Transverse colon (tissue), 4 donors: ENCODE measurements at regions not wholly inside any gene's neighbourhood (a gene's known extent, or its start where the extent isn't known, plus 50 kb on each side); places are given as distances from the start of the nearest gene placed in this dataset.
A peak's percentile ranks its signal among the peaks of the same experiment; 100 is the strongest.

Experiments
- DNase-seq: peaks from one replicate; pipeline ENCODE4 v3.0.0-alpha.2; 2019
- H3K27ac ChIP-seq, 4 donors: fragments of 200-600 bp; sonication (generic); 2 replicates each; pipeline ENCODE4 v1.5.1; 2016 to 2018; ENCODE audit warnings: inconsistent platforms in 4 of 4
- H3K27me3 ChIP-seq: fragments of 200-600 bp; sonication (generic); 2 replicates; pipeline ENCODE4 v1.5.1; 2017; ENCODE audit warnings: inconsistent platforms
- H3K36me3 ChIP-seq, 4 donors: fragments of 200-600 bp; sonication (generic); 2 replicates each; pipeline ENCODE4 v1.5.1; 2017 to 2019; ENCODE audit warnings: inconsistent platforms in 4 of 4
- H3K4me1 ChIP-seq, 4 donors: fragments of 200-600 bp; sonication (generic); 2 replicates each; pipeline ENCODE4 v1.5.1; 2017 to 2020; ENCODE audit warnings: inconsistent platforms in 4 of 4
- H3K4me3 ChIP-seq, 4 donors: fragments of 200-600 bp; sonication (generic); 1 replicate in 1 of 4; 2 replicates in 3 of 4; pipeline versions ENCODE4 v1.5.1 to v1.6.1; 2017 to 2019; ENCODE audit warnings: inconsistent platforms in 4 of 4
- H3K9me3 ChIP-seq, 2 donors: fragments of 200-600 bp; sonication (generic); 2 replicates each; pipeline ENCODE4 v1.5.1; 2017 to 2019; ENCODE audit warnings: inconsistent platforms in 2 of 2
- CTCF ChIP-seq, 5 experiments: fragments of 200-600 bp in 3 of 5; fragments of 450-650 bp in 2 of 5; sonication (generic) in 3 of 5; IDR thresholded peaks; 1 replicate in 2 of 5; 2 replicates in 3 of 5; pipeline ENCODE4 v1.5.1; 2016 to 2017; ENCODE audit warnings: antibody characterized with exemption in 5 of 5, inconsistent platforms in 3 of 5, mild to moderate bottlenecking in 2 of 5, moderate library complexity in 1 of 5
- EP300 ChIP-seq: sonication (generic); formaldehyde crosslinking; IDR thresholded peaks from one replicate; pipeline ENCODE4 v1.6.1; 2017; ENCODE audit warnings: antibody characterized with exemption, low read depth
- POLR2A ChIP-seq: fragments of 450-650 bp; IDR thresholded peaks from one replicate; pipeline ENCODE4 v1.6.1; 2016; ENCODE audit warnings: antibody characterized with exemption, mild to moderate bottlenecking, moderate library complexity
- POLR2AphosphoS5 ChIP-seq, 3 donors: sonication (generic); formaldehyde crosslinking; IDR thresholded peaks; one replicate each; pipeline ENCODE4 v1.6.1; 2016; ENCODE audit warnings: antibody characterized with exemption in 3 of 3
- WGBS, 2 donors: methylation state at CpG; one replicate each; pipeline ENCODE4 v1.1.5; 2018; ENCODE audit warnings: low coverage in 1 of 2; 5-methylcytosine and 5-hydroxymethylcytosine counted together
- in situ Hi-C, 4 donors: fragments of 200-750 bp; cut with MboI; loops; one replicate each; pipeline versions ENCODE4 v1.15.0 to v1.15.1; 2017; ENCODE audit warnings: low sequenced_read_pairs in 3 of 4, low pct_ligation_motif_present in 1 of 4, low pct_unique_long_range_greater_than_20kb in 1 of 4
- intact Hi-C: fragments of 100-400 bp; cut with DNase I; formaldehyde crosslinking; loops from one replicate; pipeline ENCODE4 v1.15.1; 2023; ENCODE audit warnings: low total_unique reads

GRCh38 chr6:119461187-119461586 lies 111.6 kb upstream of the MAN1A1 start:
- WGBS, 2 donors, result 50 to 75% methylated on average over 1 of the region's 1 CpG
- no peak overlapping the region for H3K4me3 ChIP-seq
- H3K4me1 ChIP-seq, result peaks cover 0 to 23% (median 6%) of the 10 kb centered on the region in 4 donors
- H3K27ac ChIP-seq, result no peak overlapping the region
- no peak for DNase-seq
- H3K36me3 ChIP-seq, result no peaks in the 10 kb centered on the region
- no peaks in the 10 kb centered on the region for H3K9me3 ChIP-seq
- in situ Hi-C loops (no loop called here), intact Hi-C loops (no loop called here)
- TF ChIP-seq POLR2AphosphoS5 (IDR thresholded peaks at IDR 0.05) (no peak), CTCF (IDR thresholded peaks at IDR 0.05) (no peak), EP300 (no peak)
- H3K27me3 ChIP-seq, result no peaks in the 10 kb centered on the region

GRCh38 chr6:119459207-119459974 lies 109.8 kb upstream of the MAN1A1 start:
- 33 to 61% methylated on average over 6 of the region's 6 CpGs for WGBS, 2 donors
- Histone ChIP-seq H3K9me3 (no peaks in the 10 kb centered on the region), H3K27ac (peak overlapping the region; percentile 44 to 74 (median 57)), H3K36me3 (no peaks in the 10 kb centered on the region), H3K27me3 (no peaks in the 10 kb centered on the region), H3K4me3 (no peak overlapping the region), H3K4me1 (peaks cover 0 to 23% (median 8%) of the 10 kb centered on the region in 4 donors)
- TF ChIP-seq POLR2AphosphoS5 (IDR thresholded peaks at IDR 0.05), result peak in 1 of 3 donors; percentile 55
- no peak for TF ChIP-seq CTCF (IDR thresholded peaks at IDR 0.05)
- in situ Hi-C loops (no loop called here), intact Hi-C loops (no loop called here)
- no peak for DNase-seq

GRCh38 chr6:119454714-119455113 lies 105.2 kb upstream of the MAN1A1 start:
- DNase-seq, result no peak
- Histone ChIP-seq H3K4me3 (no peak overlapping the region), H3K4me1 (peaks cover 0 to 17% (median 6%) of the 10 kb centered on the region in 4 donors), H3K27ac (no peak overlapping the region), H3K36me3 (no peaks in the 10 kb centered on the region), H3K9me3 (no peaks in the 10 kb centered on the region), H3K27me3 (no peaks in the 10 kb centered on the region)
- 66 to 85% methylated on average over 2 of the region's 2 CpGs for WGBS, 2 donors
- intact Hi-C loops, result no loop called here
- in situ Hi-C loops, result no loop called here
- TF ChIP-seq POLR2A (no peak), POLR2AphosphoS5 (IDR thresholded peaks at IDR 0.05) (no peak), EP300 (no peak), CTCF (IDR thresholded peaks at IDR 0.05) (no peak)

GRCh38 chr6:119453242-119454200 lies 104.0 kb upstream of the MAN1A1 start:
- in situ Hi-C loops, result no loop called here
- no peaks in the 10 kb centered on the region for H3K36me3 ChIP-seq
- peaks cover 0 to 13% (median 2%) of the 10 kb centered on the region in 4 donors for H3K4me1 ChIP-seq
- no peaks in the 10 kb centered on the region for H3K27me3 ChIP-seq
- intact Hi-C loops, result no loop called here
- no peak for DNase-seq
- no peaks in the 10 kb centered on the region for H3K9me3 ChIP-seq
- no peak overlapping the region for H3K27ac ChIP-seq
- no peak overlapping the region for H3K4me3 ChIP-seq
- no peak for TF ChIP-seq POLR2A
- no peak for TF ChIP-seq EP300
- TF ChIP-seq POLR2AphosphoS5 (IDR thresholded peaks at IDR 0.05), result no peak
- no peak for TF ChIP-seq CTCF (IDR thresholded peaks at IDR 0.05)
- WGBS, 2 donors, result 78 to 80% methylated on average over 1 to 6 of the region's 6 CpGs
